IMR-90 (cell line): ENCODE measurements at regions not wholly inside any gene's neighbourhood (a gene's known extent, or its start where the extent isn't known, plus 50 kb on each side); places are given as distances from the start of the nearest gene placed in this dataset.
A peak's percentile ranks its signal among the peaks of the same experiment; 100 is the strongest.

ENCODE experiments used
- ATAC-seq: fragments of 200-7000 bp; cut with Tn5 transposase; 2 replicates; pipeline ENCODE4 v1.9.1; 2020; ENCODE audit warnings: low read depth, mild to moderate bottlenecking, moderate library complexity
- BruUV-seq: library from RNA; stranded (reverse); fragments of 400-500 nt; replicated peaks from 2 replicates; lab custom pipeline; 2021; lab: Mats Ljungman, UMichigan
- CTCF ChIA-PET: fragments of 300-600 bp; formaldehyde crosslinking; extraction: SDS; loops from one replicate; lab custom pipeline; 2021; ENCODE audit warnings: antibody characterized with exemption; lab: Yijun Ruan, JAX
- POLR2A ChIA-PET: fragments of 300-600 bp; sonication (Branson Sonifier 250); formaldehyde crosslinking; loops from one replicate; lab custom pipeline; 2022; ENCODE audit warnings: antibody characterized with exemption; ENCODE audit not compliant: unreplicated experiment; lab: Charles Lee
- DNase-seq: peaks from one replicate; pipeline ENCODE4 v3.0.0; 2013
- H2AFZ ChIP-seq: replicated peaks from 2 replicates; pipeline ENCODE3; 2013; ENCODE audit warnings: low read length, mild to moderate bottlenecking; ENCODE audit not compliant: poor library complexity
- H2AK5ac ChIP-seq: 2 replicates; pipeline ENCODE4 v1.6.1; 2013; ENCODE audit warnings: low read depth, low read length, inconsistent platforms
- H2AK9ac ChIP-seq: replicated peaks from 2 replicates; pipeline ENCODE3; 2013; ENCODE audit warnings: mild to moderate bottlenecking, low read depth, low read length, moderate library complexity; ENCODE audit not compliant: poor library complexity
- H2BK120ac ChIP-seq: 2 replicates; pipeline ENCODE4 v1.6.1; 2013; ENCODE audit warnings: low read depth, low read length, inconsistent platforms
- H2BK15ac ChIP-seq: 3 replicates; pipeline ENCODE4 v1.6.1; 2013; ENCODE audit warnings: low read depth, low read length, inconsistent platforms
- H2BK20ac ChIP-seq: 2 replicates; pipeline ENCODE4 v1.6.1; 2013; ENCODE audit warnings: low read depth, mild to moderate bottlenecking, inconsistent platforms, low read length, moderate library complexity
- H2BK5ac ChIP-seq: 2 replicates; pipeline ENCODE4 v1.6.1; 2013; ENCODE audit warnings: mild to moderate bottlenecking, low read depth, low read length, inconsistent platforms; ENCODE audit not compliant: poor library complexity, severe bottlenecking
- H3K14ac ChIP-seq: replicated peaks from 2 replicates; pipeline ENCODE4 v1.6.1; 2013; ENCODE audit warnings: low read depth, low read length, inconsistent platforms
- H3K18ac ChIP-seq: 2 replicates; pipeline ENCODE4 v1.6.1; 2013; ENCODE audit warnings: low read depth, low read length, control low read depth
- H3K23ac ChIP-seq: 2 replicates; pipeline ENCODE4 v1.6.1; 2013; ENCODE audit warnings: low read depth, low read length, inconsistent platforms
- H3K27ac ChIP-seq: 2 replicates; pipeline ENCODE4 v1.5.1; 2013; ENCODE audit warnings: mild to moderate bottlenecking, control low read depth, low read length; ENCODE audit not compliant: insufficient read depth
- H3K27me3 ChIP-seq: 2 replicates; pipeline ENCODE4 v1.6.1; 2013; ENCODE audit warnings: low read length; ENCODE audit not compliant: control insufficient read depth, insufficient read depth
- H3K36me3 ChIP-seq: 2 replicates; pipeline ENCODE4 v1.6.1; 2013; ENCODE audit warnings: low read length, mixed read lengths; ENCODE audit not compliant: control insufficient read depth, insufficient read depth
- H3K4ac ChIP-seq: 2 replicates; pipeline ENCODE4 v1.6.1; 2013; ENCODE audit warnings: low read depth, low read length, inconsistent platforms
- H3K4me1 ChIP-seq: 2 replicates; pipeline ENCODE4 v1.6.1; 2013; ENCODE audit warnings: low read length, mixed read lengths; ENCODE audit not compliant: control insufficient read depth, insufficient read depth
- H3K4me2 ChIP-seq: 2 replicates; pipeline ENCODE4 v1.6.1; 2013; ENCODE audit warnings: low read depth, mild to moderate bottlenecking, control low read depth, low read length, moderate library complexity
- H3K4me3 ChIP-seq: 2 replicates; pipeline ENCODE4 v1.5.1; 2013; ENCODE audit warnings: low read depth, mild to moderate bottlenecking, control low read depth, low read length, moderate library complexity; ENCODE audit not compliant: insufficient read depth
- H3K56ac ChIP-seq: 2 replicates; pipeline ENCODE4 v1.6.1; 2013; ENCODE audit warnings: low read length, inconsistent platforms; ENCODE audit not compliant: insufficient read depth; ENCODE audit errors: extremely low read depth
- H3K79me1 ChIP-seq, 2 experiments: 2 replicates each; pipeline ENCODE4 v1.6.1; 2013; ENCODE audit warnings: low read length in 2 of 2, inconsistent platforms in 1 of 2, low read depth in 1 of 2
- H3K9ac ChIP-seq: 2 replicates; pipeline ENCODE4 v1.6.1; 2013; ENCODE audit warnings: low read depth, low read length, control low read depth
- H3K9me1 ChIP-seq: 2 replicates; pipeline ENCODE4 v1.6.1; 2013; ENCODE audit warnings: low read length, inconsistent platforms; ENCODE audit not compliant: insufficient read depth
- H3K9me3 ChIP-seq: 2 replicates; pipeline ENCODE4 v1.6.1; 2013; ENCODE audit warnings: low read length; ENCODE audit not compliant: control insufficient read depth, insufficient read depth
- H4K20me1 ChIP-seq: 2 replicates; pipeline ENCODE4 v1.6.1; 2013; ENCODE audit warnings: low read length, inconsistent platforms; ENCODE audit not compliant: insufficient read depth
- H4K5ac ChIP-seq: 2 replicates; pipeline ENCODE4 v1.6.1; 2013; ENCODE audit warnings: mild to moderate bottlenecking, low read depth, low read length, control low read depth
- H4K8ac ChIP-seq, 2 experiments: 2 replicates each; pipeline ENCODE4 v1.6.1; 2013; ENCODE audit warnings: low read depth in 2 of 2, low read length in 2 of 2, control low read depth in 1 of 2, inconsistent platforms in 1 of 2
- H4K91ac ChIP-seq: 2 replicates; pipeline ENCODE4 v1.6.1; 2013; ENCODE audit warnings: low read depth, low read length, inconsistent platforms; ENCODE audit not compliant: insufficient read depth
- FOS ChIP-seq: fragments of 150-350 bp; IDR thresholded peaks from 2 replicates; pipeline ENCODE4 v1.6.1; 2016; ENCODE audit warnings: low read depth, low read length
- NFE2L2 ChIP-seq: fragments of 150-350 bp; IDR thresholded peaks from 2 replicates; pipeline ENCODE4 v1.6.1; 2016; ENCODE audit warnings: low read depth, mild to moderate bottlenecking, low read length
- RAD21 ChIP-seq: IDR thresholded peaks from 2 replicates; pipeline ENCODE4 v1.6.1; 2012; ENCODE audit warnings: low read length, improper control_type of control experiment
- WGBS, 2 experiments: methylation state at CpG; one replicate each; pipeline versions ENCODE4 v1.1.5 to v1.1.7; 2013; ENCODE audit warnings: missing lambda C conversion rate in 2 of 2; ENCODE audit not compliant: insufficient read length in 1 of 2; ENCODE audit errors: extremely low coverage in 2 of 2; 5-methylcytosine and 5-hydroxymethylcytosine counted together
- dilution Hi-C: fragments of 300-500 bp; cut with HindIII; formaldehyde crosslinking; loops from one replicate; pipeline ENCODE4 v1.14.3; 2018; ENCODE audit warnings: low sequenced_read_pairs; ENCODE audit not compliant: unreplicated experiment
- in situ Hi-C: fragments of 300-500 bp; cut with MboI; formaldehyde crosslinking; loops from 3 replicates; pipeline ENCODE4 v1.14.3; 2019; ENCODE audit warnings: low sequenced_read_pairs, inconsistent platforms, mixed read lengths
- intact Hi-C: fragments of 100-400 bp; cut with micrococcal nuclease; formaldehyde crosslinking; loops from 2 replicates; pipeline ENCODE4 v1.10.0; 2022
- TF ChIP-seq, protein P1 (sequence below): fragments of 150-350 bp; IDR thresholded peaks from 2 replicates; pipeline ENCODE4 v1.6.1; 2016; ENCODE audit warnings: low read depth, mild to moderate bottlenecking, low read length, moderate library complexity, borderline replicate concordance

DNA sequence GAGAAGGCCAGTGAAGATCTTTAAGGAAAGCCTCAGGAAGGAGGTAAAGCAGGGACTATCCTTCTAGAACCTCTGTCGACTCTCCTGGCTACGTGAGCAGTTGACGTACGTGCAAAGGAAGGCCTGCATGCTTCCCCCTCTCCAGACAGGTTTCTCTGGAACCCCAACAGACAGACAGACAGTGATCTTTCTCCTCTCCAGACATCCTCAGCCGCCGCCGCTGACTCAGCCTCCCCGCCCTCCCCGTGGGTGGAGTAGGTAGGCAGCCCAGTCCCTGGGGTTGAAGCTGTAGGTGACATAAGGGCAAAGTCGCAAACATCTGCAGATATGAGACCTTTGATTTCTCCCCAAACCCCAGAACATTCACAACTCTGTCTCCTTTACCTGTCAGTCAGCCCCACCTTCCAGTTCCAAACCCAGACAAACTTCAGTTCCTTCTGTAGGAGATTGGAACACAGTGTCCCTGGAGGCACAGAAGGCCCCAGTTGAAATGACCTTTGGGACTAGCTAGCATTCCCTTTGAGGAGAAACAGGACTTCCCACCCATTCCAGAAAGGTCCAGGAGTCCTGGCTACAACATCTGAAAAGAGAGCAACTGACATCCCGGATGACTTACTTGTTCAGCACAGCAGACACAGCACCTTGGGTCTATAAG, 146.0 kb upstream of the JUN start:
- no CpG with 5 or more reads among the region's 11 CpGs for WGBS, 2 experiments
- H2AK9ac ChIP-seq = peak overlapping the region; percentile 25
- in situ Hi-C loops (no loop called here), dilution Hi-C loops (no loop called here), intact Hi-C loops (no loop called here)
- H3K27ac ChIP-seq = no peak overlapping the region
- H3K4me1 ChIP-seq = peaks cover 6% of the 10 kb centered on the region
- H2AK5ac ChIP-seq = peak overlapping the region; percentile 48; the same call in 1 of the 2 replicates
- no peak overlapping the region for H3K18ac ChIP-seq
- H3K9me1 ChIP-seq = peaks cover 10% of the 10 kb centered on the region; the same call in 1 of the 2 replicates
- no peak overlapping the region for H4K8ac ChIP-seq
- H3K4ac ChIP-seq = peak overlapping the region; percentile 12; the same call in 1 of the 2 replicates
- ATAC-seq = no peak
- no peak overlapping the region for H2BK5ac ChIP-seq
- peak overlapping the region; percentile 27 for H2AFZ ChIP-seq
- H2BK20ac ChIP-seq = no peak overlapping the region
- H3K4me2 ChIP-seq = no peak overlapping the region
- no peak for DNase-seq
- no peaks in the 10 kb centered on the region for H3K36me3 ChIP-seq
- BruUV-seq = no TSS peak
- no peak overlapping the region for H3K56ac ChIP-seq
- no peak overlapping the region for H4K91ac ChIP-seq
- no peak overlapping the region for H3K9ac ChIP-seq
- no peaks in the 10 kb centered on the region for H3K9me3 ChIP-seq
- H3K23ac ChIP-seq = no peak overlapping the region
- no peak overlapping the region for H2BK15ac ChIP-seq
- TF ChIP-seq RAD21 = no peak
- TF ChIP-seq, protein P1, sequence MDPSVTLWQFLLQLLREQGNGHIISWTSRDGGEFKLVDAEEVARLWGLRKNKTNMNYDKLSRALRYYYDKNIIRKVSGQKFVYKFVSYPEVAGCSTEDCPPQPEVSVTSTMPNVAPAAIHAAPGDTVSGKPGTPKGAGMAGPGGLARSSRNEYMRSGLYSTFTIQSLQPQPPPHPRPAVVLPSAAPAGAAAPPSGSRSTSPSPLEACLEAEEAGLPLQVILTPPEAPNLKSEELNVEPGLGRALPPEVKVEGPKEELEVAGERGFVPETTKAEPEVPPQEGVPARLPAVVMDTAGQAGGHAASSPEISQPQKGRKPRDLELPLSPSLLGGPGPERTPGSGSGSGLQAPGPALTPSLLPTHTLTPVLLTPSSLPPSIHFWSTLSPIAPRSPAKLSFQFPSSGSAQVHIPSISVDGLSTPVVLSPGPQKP = no peak
- no peak for TF ChIP-seq NFE2L2
- no peak for TF ChIP-seq FOS
- H4K20me1 ChIP-seq = no peaks in the 10 kb centered on the region; the same call in 1 of the 2 replicates
- H3K4me3 ChIP-seq = no peak overlapping the region
- ChIA-PET CTCF (interaction anchor here (1.4 kb wide), 1 partner anchor 9 kb away, joined by 3 read pairs; no protein-coding TSS in a partner anchor), POLR2A (no interaction called here)
- no peak overlapping the region for H3K14ac ChIP-seq
- H2BK120ac ChIP-seq = no peak overlapping the region
- no peak overlapping the region for H4K5ac ChIP-seq
- H3K79me1 ChIP-seq = no peaks in the 10 kb centered on the region
- no peaks in the 10 kb centered on the region for H3K27me3 ChIP-seq
